Activated CD8-positive, alpha-beta memory T cell treated with anti-CD3 and anti-CD28 coated beads, Interleukin-2, amount 10 ng/mL, durations not matched to agents 7 days and 5 days (primary cell): ENCODE measurements at regions not wholly inside any gene's neighbourhood (a gene's known extent, or its start where the extent isn't known, plus 50 kb on each side); places are given as distances from the start of the nearest gene placed in this dataset.

ENCODE experiments used
- ATAC-seq: fragments of 150-1000 bp; cut with Tn5 transposase; one replicate; pipeline ENCODE4 v1.10.0; 2021; ENCODE audit warnings: moderate library complexity
- CTCF ChIA-PET: fragments of 350-600 bp; sonication (Branson Sonifier 250); formaldehyde crosslinking; loops from one replicate; lab custom pipeline; 2021; ENCODE audit warnings: antibody characterized with exemption; lab: Charles Lee
- DNase-seq: peaks from one replicate; pipeline ENCODE4 v3.0.0-alpha.2; 2020
- H3K27ac Mint-ChIP-seq: one replicate; pipeline ENCODE4 v1.8.0; 2021; ENCODE audit warnings: mild to moderate bottlenecking, mixed read lengths
- H3K27me3 Mint-ChIP-seq: one replicate; pipeline ENCODE4 v1.8.0; 2021; ENCODE audit warnings: mixed read lengths
- H3K36me3 Mint-ChIP-seq: one replicate; pipeline ENCODE4 v1.8.0; 2021; ENCODE audit warnings: mild to moderate bottlenecking, mixed read lengths
- H3K4me1 Mint-ChIP-seq: one replicate; pipeline ENCODE4 v1.8.0; 2021; ENCODE audit warnings: mixed read lengths
- H3K4me3 Mint-ChIP-seq: one replicate; pipeline ENCODE4 v1.8.0; 2021; ENCODE audit warnings: mild to moderate bottlenecking, moderate library complexity, mixed read lengths
- H3K9me3 Mint-ChIP-seq: one replicate; pipeline ENCODE4 v1.8.0; 2022; ENCODE audit warnings: low read depth, mixed read lengths

DNA sequence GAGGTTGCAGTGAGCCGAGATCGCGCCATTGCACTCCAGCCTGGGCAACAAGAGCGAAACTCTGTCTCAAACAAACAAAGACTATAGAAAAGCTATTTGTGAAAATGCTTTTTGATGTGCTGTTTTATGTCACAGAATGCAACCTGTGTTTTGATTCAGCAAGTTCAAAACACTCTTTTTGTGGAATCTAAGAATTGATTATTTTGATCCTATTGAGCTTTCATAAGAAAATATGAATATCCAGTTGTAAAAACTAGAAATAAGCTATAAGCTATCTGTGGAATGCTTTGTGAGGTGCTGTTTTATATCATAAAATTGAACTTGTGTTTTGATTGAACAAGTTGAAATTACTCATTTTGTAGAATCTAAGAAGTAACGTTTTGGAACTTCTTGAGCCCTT lies 110.7 kb upstream of the VPREB1 start:
- no peak overlapping the region for H3K4me3 Mint-ChIP-seq
- no peak overlapping the region for H3K27ac Mint-ChIP-seq
- H3K36me3 Mint-ChIP-seq, result no peaks in the 10 kb centered on the region
- CTCF ChIA-PET, result no interaction called here
- H3K9me3 Mint-ChIP-seq, result no peaks in the 10 kb centered on the region
- peaks cover 28% of the 10 kb centered on the region for H3K27me3 Mint-ChIP-seq
- H3K4me1 Mint-ChIP-seq, result peaks cover 12% of the 10 kb centered on the region
- no peak for DNase-seq
- ATAC-seq, result no peak

DNA sequence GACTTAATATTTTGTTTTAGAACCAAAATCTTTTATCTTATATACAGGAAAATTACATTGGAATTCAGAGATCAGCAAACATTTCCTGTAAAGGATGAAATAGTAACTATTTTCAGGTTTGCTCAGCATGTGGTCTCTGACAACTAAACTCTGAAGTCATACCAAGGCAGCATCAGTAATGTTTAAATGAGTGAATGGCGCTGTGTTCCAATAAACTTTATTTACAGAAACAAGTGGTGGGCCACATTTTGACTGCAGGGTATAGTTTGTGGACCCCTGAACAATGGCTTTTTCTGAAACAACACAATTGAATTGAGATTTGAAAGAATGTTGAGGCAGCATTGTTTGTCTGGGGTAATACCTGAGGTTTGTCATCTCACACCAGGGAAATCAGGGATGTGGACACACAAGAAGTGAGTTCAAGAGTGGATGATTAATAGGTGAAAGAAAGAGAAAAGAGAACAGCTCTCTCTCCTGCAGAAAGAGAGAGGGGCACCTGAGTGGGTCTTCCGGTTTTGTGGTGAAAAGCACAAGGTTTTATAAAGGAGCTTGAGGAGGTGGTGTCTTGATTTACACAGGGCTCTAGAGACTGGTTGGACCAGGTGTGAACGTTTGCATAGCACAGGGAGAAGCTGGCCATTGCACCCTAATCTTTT lies 113.5 kb upstream of the VPREB1 start:
- DNase-seq (no peak), ATAC-seq (peak; percentile 67)
- no peaks in the 10 kb centered on the region for H3K36me3 Mint-ChIP-seq
- H3K4me1 Mint-ChIP-seq, result peaks cover 15% of the 10 kb centered on the region
- CTCF ChIA-PET, result interaction anchor here (1.0 to 1.6 kb wide), 4 partner anchors 12 to 71 kb away, joined by 3 to 5 read pairs (median 4); no protein-coding TSS in a partner anchor
- H3K4me3 Mint-ChIP-seq, result no peak overlapping the region
- no peaks in the 10 kb centered on the region for H3K9me3 Mint-ChIP-seq
- peak overlapping the region; percentile 9 for H3K27ac Mint-ChIP-seq
- H3K27me3 Mint-ChIP-seq, result peaks cover 29% of the 10 kb centered on the region

DNA sequence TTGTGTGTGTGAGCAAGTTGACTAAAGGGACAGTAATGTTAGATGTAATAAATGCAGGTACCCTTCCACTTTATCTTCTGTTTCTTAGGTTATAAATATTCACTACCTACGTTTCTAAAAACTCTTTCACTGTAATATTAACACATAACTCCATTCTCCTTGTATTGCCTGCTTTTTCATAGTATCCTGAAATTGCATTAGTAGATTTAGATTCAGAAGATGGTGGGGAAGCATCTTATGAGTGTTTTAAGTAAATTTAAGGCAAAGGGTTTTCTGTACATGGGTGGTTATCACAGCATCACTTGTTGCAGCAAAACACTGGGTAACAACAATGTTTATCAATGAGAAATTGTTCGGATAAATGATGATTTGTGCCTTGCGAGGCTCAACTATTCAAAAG lies 115.2 kb upstream of the VPREB1 start:
- Mint-ChIP-seq H3K27me3 (peaks cover 30% of the 10 kb centered on the region), H3K4me1 (peaks cover 15% of the 10 kb centered on the region), H3K9me3 (no peaks in the 10 kb centered on the region), H3K36me3 (no peaks in the 10 kb centered on the region), H3K27ac (no peak overlapping the region), H3K4me3 (no peak overlapping the region)
- ATAC-seq (no peak), DNase-seq (no peak)
- CTCF ChIA-PET, result interaction anchor here (1.0 kb wide), 1 partner anchor 66 kb away, joined by 3 read pairs; no protein-coding TSS in a partner anchor

DNA sequence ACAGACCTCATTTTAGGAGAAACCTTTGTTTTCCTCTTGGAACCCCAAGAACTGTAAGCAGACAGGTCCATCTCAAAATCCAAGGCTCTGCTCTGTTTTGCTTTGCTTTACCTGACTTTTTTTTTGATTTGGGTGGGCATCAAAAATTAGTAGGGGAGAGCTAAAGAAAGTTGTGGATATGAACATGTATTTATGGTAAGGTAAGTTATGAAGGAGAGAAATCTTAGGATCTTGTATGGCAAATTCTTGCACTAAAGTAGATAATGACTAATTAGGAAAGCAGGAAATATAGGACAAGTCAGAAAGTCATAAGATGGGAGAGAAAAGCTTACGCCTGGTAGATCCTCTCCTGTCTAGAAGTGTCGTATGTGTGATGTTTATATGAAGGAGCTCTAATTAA lies 116.1 kb upstream of the VPREB1 start:
- Mint-ChIP-seq H3K9me3 (no peaks in the 10 kb centered on the region), H3K27ac (no peak overlapping the region), H3K27me3 (peaks cover 32% of the 10 kb centered on the region), H3K36me3 (no peaks in the 10 kb centered on the region), H3K4me1 (peaks cover 15% of the 10 kb centered on the region), H3K4me3 (no peak overlapping the region)
- ATAC-seq, result no peak
- DNase-seq, result no peak
- CTCF ChIA-PET, result interaction anchor here (1.0 to 3.0 kb wide), 2 partner anchors 17 to 67 kb away, joined by 3 to 12 read pairs; no protein-coding TSS in a partner anchor

DNA sequence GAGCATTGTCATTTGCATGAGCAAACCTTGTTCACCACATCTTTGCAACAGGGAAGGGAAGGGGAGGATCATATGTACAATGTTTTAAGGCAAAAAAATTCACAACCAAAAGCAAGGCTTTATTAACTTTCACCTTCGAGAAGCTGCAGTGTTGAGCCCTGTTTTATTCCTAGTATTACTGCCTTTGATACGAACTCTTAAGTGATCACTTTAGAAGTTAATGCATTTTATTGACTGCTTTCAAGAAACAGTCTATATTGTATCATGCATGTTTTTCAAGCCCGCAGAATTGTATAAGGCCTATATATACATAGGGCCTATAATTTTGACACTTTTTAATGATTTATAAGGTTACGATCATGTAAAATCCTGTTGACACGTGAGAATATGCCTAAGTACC lies 117.5 kb upstream of the VPREB1 start:
- H3K36me3 Mint-ChIP-seq, result no peaks in the 10 kb centered on the region
- CTCF ChIA-PET, result interaction anchor here (0.9 to 3.0 kb wide), 2 partner anchors 16 to 27 kb away, joined by 3 to 12 read pairs; no protein-coding TSS in a partner anchor
- no peak for ATAC-seq
- H3K4me1 Mint-ChIP-seq, result peaks cover 17% of the 10 kb centered on the region
- no peak overlapping the region for H3K27ac Mint-ChIP-seq
- H3K9me3 Mint-ChIP-seq, result no peaks in the 10 kb centered on the region
- H3K27me3 Mint-ChIP-seq, result peaks cover 34% of the 10 kb centered on the region
- H3K4me3 Mint-ChIP-seq, result no peak overlapping the region
- no peak for DNase-seq

DNA sequence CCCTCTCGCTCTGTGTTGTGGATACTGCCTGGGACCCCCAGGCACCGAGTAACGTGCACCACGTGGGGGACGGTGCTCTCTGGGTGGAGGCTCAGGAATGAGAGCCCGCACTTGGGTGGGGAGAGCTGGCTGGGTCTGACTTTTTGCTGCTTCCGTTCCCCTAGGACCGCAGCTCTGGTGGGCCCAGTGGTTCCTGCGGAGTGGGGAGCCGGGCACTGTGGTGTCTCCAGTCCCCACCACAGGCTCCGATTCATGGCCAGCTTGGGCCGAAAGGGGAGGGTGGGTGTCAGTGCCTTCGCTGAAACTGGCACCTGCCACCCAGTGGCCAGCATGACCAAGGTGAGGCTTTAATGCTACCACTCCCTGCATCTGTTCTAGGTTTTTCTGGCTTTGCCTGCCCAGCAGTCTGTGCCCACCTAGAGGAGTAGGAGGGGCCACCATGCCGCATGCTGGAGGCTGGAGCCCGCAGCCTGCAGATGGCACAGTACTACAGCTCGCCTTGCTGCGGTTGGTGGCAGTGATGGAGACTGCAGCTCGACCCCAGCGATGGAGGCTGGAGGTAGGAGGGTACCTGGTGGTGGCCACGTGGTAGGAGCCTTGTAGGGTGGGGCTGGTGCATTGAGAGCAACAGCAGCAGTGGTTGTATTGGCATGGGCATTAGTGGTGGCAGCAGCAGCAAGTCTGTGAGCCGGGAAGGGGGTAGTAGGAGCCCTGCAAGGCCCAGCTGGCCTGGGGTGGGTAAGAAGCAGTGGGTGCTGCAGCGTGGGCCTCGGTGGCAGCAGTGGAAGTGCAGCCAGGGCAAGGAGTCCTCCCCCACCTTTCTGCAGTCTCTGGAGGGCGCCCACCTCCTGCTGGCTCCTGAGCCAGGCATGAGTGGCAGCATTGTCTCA lies 118.8 kb upstream of the VPREB1 start:
- Mint-ChIP-seq H3K4me3 (no peak overlapping the region), H3K36me3 (no peaks in the 10 kb centered on the region), H3K27me3 (peaks cover 40% of the 10 kb centered on the region), H3K9me3 (no peaks in the 10 kb centered on the region), H3K4me1 (peaks cover 10% of the 10 kb centered on the region), H3K27ac (no peak overlapping the region)
- ATAC-seq (no peak), DNase-seq (no peak)
- CTCF ChIA-PET, result interaction anchor here (0.5 to 3.0 kb wide), 3 partner anchors 15 to 380 kb away, joined by 3 to 12 read pairs (median 3); no protein-coding TSS in a partner anchor

DNA sequence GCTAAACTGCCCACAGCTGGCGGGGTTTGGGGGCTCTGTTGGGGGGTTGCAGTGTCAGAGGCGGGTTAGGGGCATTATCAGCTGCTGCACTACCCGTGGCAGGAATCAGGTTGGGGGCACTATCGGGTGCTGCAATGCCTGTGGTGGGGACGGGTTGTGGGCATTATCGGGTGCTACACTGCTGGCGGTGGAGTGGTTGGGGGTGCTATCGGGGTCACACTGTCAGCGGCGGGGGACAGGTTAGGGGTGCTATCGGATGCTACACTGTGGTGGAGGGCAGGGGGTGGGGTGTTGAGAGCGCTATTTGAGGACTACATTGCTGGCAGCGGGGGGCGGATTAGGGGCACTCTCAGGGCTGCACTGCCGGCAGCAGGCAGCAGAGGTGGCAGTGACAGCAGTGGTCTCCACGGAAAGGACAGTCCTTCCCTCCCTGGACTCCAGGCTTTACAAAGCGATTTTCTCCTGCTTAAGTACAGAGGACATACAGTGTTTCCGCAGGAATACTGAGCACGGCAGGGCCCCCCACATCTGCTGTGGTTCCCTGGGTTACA lies 119.5 kb upstream of the VPREB1 start:
- no peak overlapping the region for H3K4me3 Mint-ChIP-seq
- peaks cover 43% of the 10 kb centered on the region for H3K27me3 Mint-ChIP-seq
- DNase-seq, result no peak
- H3K4me1 Mint-ChIP-seq, result peaks cover 7% of the 10 kb centered on the region
- ATAC-seq, result no peak
- H3K36me3 Mint-ChIP-seq, result no peaks in the 10 kb centered on the region
- CTCF ChIA-PET, result interaction anchor here (0.5 kb wide), 1 partner anchor 380 kb away, joined by 3 read pairs; no protein-coding TSS in a partner anchor
- no peak overlapping the region for H3K27ac Mint-ChIP-seq
- no peaks in the 10 kb centered on the region for H3K9me3 Mint-ChIP-seq

DNA sequence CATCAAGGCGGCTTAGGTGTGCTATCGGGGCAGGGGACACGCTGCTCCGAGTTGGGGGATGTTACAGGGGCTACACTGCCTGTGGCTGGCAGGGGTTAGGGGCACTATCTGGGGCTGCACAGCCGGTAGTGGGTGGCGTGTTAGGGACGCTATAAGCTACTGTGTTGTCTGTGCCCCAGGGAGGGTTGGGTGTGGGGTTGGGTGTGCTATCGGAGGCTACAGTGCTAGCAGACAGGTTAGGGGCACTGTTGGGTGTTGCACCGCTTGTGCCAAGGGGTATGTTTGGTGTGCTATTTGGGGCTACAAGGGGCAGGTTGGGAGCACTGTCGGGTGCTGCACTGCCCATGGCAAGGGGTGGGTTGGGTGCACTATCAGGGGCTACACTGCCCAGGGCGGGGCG lies 120.2 kb upstream of the VPREB1 start:
- CTCF ChIA-PET, result no interaction called here
- H3K4me1 Mint-ChIP-seq, result peaks cover 6% of the 10 kb centered on the region
- ATAC-seq (no peak), DNase-seq (no peak)
- H3K27ac Mint-ChIP-seq, result no peak overlapping the region
- no peak overlapping the region for H3K4me3 Mint-ChIP-seq
- H3K27me3 Mint-ChIP-seq, result peaks cover 45% of the 10 kb centered on the region
- no peaks in the 10 kb centered on the region for H3K36me3 Mint-ChIP-seq
- H3K9me3 Mint-ChIP-seq, result no peaks in the 10 kb centered on the region

DNA sequence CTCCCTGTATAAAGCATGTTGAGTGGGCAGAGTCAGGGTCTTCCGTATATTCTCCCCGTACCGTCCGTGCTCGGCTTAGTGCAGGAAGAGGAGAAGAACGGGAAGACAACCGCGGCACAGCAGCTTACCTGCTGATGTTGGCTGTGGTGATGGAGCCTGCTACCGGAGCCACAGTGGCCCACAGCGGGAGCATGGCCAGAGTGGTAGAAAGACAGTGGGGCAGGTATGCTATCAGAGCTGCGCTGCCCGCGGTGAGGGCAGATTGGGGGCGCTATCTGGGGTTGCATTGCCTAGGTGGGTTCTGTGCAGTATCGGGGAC lies 120.7 kb upstream of the VPREB1 start:
- H3K4me1 Mint-ChIP-seq, result peaks cover 6% of the 10 kb centered on the region
- CTCF ChIA-PET, result no interaction called here
- peaks cover 50% of the 10 kb centered on the region for H3K27me3 Mint-ChIP-seq
- no peaks in the 10 kb centered on the region for H3K36me3 Mint-ChIP-seq
- H3K9me3 Mint-ChIP-seq, result no peaks in the 10 kb centered on the region
- no peak for ATAC-seq
- H3K4me3 Mint-ChIP-seq, result no peak overlapping the region
- DNase-seq, result no peak
- no peak overlapping the region for H3K27ac Mint-ChIP-seq

DNA sequence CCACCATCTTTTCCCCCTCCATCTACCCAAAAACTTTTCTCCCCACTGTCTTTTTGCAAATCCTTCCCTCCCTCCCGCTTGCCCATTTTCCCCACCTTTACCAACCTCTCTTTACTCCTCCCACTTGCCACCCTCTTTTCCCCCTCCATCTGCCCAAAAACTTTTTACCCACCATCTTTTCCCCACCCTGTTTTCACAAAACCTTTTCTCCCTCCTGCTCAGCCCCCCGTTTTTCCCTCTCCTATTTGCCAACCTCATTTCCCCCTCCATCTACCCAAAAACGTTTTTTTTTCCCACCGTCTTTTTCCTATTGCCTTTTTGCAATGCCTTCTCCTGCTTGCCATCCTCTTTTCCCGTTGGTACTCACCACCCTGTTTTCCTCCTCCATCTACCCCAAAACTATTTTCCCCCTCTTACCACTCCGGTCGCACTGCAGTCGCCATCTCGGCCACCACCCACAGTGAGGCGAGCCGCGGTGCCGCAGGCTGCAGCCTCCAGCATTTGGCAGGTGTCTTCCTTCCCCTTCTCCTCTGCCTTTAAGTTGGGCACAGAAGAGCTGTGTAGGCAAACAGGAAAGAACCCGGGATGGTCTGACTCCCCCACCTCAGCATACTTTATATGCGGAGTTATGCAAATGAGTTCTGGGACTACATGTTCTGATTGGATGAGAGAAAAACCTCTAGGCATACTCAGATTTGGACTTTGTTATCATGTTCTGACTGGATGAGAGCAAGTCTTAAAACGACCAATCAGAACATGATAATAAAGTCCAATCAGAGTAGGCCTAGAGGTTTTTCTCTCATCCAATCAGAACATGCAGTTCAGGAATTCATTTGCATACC lies 121.2 kb upstream of the VPREB1 start:
- peaks cover 50% of the 10 kb centered on the region for H3K27me3 Mint-ChIP-seq
- CTCF ChIA-PET, result no interaction called here
- no peak overlapping the region for H3K4me3 Mint-ChIP-seq
- no peaks in the 10 kb centered on the region for H3K36me3 Mint-ChIP-seq
- DNase-seq (no peak), ATAC-seq (no peak)
- no peaks in the 10 kb centered on the region for H3K9me3 Mint-ChIP-seq
- H3K27ac Mint-ChIP-seq, result no peak overlapping the region
- H3K4me1 Mint-ChIP-seq, result peaks cover 6% of the 10 kb centered on the region

DNA sequence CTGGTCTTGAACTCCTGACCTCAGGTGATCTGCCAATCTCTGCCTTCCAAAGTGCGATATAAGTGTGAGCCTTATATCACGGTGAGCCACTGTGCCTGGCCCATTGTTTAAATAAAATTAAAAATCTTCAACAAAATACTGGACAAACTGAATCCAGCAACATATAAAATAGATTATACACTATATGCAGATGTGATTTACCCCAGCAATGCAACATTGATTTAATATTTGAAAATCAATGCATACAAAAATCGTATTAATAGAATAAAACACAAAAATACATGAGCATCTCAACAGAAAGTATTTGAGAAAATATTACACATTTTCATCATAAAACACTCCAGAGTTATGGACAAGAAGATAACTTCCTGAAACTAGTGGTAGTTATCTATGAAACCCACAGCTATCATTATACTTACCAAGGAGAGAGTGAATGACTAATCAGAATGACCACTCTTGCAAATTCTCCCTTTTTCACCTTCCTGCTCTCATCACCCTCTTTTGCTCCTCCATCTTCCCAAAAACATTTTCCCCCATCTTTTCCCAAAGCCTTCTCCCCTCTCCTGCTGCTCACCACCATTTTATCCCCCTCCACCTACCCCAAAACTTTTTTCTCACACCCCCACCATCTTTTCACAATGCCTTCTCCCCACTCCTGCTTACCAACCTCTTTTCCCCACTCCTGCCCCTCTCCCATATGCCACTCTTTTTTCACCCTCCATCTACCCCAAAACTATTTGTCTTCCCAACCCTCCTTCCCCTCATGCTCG lies 122.1 kb upstream of the VPREB1 start:
- Mint-ChIP-seq H3K36me3 (no peaks in the 10 kb centered on the region), H3K27me3 (peaks cover 51% of the 10 kb centered on the region), H3K4me1 (peaks cover 8% of the 10 kb centered on the region), H3K4me3 (no peak overlapping the region), H3K27ac (no peak overlapping the region), H3K9me3 (no peaks in the 10 kb centered on the region)
- CTCF ChIA-PET, result no interaction called here
- no peak for ATAC-seq
- DNase-seq, result no peak

DNA sequence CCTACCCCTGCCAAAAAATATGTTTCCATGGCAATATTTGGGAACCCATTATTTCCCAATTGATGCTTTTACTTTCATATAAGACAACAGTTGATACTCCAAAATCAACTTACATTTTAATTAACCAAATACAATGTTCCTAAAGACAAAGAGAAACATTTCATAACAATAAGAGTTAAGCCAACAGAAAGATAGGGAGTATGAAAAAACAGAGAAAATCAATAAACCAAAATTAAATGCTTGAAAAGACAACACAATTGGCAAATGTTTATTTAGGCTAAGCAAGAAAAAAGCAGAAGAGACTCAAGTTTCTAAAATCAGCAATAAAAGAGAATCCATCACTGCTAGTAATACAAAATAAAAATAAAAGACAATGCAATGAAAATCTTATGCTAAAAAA lies 123.1 kb upstream of the VPREB1 start:
- peaks cover 45% of the 10 kb centered on the region for H3K27me3 Mint-ChIP-seq
- no peak for DNase-seq
- H3K36me3 Mint-ChIP-seq, result no peaks in the 10 kb centered on the region
- H3K4me1 Mint-ChIP-seq, result peaks cover 7% of the 10 kb centered on the region
- H3K9me3 Mint-ChIP-seq, result no peaks in the 10 kb centered on the region
- CTCF ChIA-PET, result no interaction called here
- no peak overlapping the region for H3K27ac Mint-ChIP-seq
- ATAC-seq, result no peak
- H3K4me3 Mint-ChIP-seq, result no peak overlapping the region
